ENCODE measurements at regions not wholly inside any gene's neighbourhood (a gene's known extent, or its start where the extent isn't known, plus 50 kb on each side); places are given as distances from the start of the nearest gene placed in this dataset.

DNA sequence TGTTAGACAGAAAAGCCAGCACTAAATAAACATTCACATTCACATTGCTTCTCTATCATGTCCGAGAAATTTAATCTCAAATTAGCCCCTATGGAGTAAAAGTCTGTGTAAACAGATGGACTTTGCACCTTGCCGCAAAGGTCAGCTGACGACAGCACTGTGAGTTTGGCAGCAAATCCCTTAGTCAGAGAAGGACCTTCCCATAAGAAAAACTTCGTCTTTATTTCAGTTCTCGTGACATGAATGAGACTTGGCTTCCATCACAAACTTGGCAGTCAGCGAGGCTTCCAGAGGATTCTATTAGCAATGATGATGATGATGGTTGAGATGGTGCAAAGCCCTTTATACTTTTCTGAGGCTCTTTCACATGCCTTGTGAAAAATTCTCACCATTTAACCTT is 133.7 kb upstream of the IFNGR1 start:
- DNase-seq: no peak

DNA sequence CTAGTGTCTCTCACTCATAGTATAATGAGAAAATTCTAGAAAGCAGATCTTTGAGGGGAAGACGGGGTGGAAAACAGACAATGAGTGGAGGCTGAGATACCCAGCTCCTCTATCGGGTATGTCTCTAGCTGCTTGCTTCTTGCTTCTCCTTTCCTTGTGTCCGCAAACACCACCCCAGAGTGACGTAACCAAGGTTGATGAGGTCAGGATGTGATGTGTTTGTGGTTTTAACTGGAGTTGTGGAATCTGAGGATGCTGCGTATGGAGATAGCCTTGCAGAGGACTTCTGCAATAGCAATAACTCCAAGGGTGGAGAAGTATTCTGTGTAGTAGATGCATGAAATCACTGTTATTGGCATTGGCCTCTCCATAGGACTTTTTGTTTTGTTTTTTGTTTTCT is 132.7 kb upstream of the IFNGR1 start:
- DNase-seq: no peak

DNA sequence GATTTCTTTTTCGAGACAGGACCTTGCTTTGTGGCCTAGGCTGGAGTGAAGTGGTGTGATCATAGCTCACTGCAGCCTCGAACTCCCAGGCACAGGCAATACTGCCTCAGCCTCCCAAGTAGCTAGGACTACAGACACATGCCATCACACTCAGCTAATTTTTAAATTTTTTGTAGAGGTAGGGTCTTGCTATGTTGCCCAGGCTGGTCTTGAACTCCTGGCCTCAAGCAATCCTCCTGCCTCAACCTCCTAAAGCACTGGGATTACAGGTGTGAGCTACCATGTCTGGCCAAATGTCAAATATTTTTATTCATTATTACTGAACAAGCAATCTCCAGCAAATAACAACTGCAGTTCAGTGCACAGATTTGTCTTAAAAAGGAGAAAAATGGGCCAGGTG is 131.7 kb upstream of the IFNGR1 start:
- no peak for DNase-seq

DNA sequence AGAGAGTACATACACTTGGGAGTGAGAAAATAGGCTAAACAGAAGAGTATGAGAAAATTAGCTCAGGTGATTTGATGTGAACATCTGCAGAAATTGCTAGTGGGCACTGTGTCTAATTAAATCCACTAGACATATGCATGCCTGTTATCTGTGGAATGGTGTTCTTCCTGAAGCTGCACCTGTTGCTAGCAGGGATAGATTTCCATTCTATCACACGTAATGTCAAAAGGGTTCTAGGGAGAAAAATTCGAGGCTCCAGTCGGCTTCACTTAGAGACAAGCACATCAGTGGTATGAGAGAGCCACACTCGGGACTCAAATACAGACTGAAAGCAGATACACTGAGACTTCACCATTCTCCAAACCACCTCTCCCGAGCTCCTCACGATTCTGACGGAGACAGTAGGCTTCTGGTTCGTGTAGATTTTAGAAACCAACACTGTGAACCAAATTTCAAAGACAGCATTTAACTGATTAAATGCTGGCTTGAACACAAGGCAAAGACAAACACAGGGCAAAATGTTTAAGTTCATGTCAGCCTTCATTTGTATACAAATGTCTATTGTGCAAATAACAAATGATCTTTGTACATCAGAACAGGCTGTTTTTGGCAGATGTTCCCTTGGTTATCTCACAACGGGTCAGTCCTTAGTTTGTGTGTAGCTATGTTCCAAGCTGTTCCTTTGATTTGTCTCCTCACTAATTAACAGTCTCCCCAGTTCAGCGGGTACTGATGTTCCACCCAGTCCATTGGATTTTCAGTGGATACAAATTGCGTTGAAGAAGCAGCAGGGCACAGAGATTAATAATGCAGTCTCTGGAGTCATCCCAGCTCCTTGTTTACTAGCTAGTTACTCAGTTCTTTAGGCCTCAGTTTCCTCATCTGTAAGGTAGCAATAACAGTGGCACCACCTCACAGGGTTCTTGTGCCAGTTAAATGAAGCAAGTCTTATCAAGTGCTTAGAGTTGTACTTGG is 131.0 kb upstream of the IFNGR1 start:
- no peak for DNase-seq

DNA sequence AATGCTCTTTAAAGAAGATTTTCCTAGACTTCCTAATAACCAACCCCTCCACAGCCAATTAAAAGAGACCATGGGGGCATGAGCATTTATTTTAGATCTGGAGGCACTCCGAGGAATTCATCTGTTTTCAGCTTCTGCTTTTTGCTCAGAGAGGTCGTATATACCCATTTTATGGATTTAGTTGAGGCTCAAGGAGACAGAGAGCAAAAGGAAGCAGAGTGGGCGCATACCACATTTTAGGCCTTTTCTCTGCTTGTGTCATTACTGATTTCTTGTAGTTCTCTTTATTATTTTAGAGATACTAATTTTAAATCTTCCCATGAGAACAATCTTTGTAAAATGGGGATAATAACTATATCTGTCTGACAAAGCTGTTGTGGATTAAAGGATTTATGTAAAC is 129.6 kb upstream of the IFNGR1 start:
- DNase-seq: no peak

DNA sequence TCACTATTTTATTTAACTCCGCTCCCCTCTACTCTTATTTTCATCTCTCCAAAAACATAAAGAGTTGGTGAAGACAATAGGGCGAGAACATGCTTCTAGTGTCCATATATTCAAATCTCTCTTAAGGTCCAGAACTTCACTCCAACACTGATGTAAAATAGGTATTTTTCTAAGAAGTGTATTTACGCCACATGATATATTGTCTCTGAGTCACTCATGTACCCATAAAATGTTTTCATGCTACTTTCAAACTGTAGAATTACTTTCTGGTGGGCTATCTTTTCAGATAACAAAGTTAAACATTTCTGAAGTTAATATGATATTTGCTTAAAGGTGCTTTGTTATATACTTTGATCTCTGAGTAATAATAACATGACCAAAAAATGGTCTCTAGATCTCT is 124.1 kb upstream of the IFNGR1 start:
- no peak for DNase-seq

DNA sequence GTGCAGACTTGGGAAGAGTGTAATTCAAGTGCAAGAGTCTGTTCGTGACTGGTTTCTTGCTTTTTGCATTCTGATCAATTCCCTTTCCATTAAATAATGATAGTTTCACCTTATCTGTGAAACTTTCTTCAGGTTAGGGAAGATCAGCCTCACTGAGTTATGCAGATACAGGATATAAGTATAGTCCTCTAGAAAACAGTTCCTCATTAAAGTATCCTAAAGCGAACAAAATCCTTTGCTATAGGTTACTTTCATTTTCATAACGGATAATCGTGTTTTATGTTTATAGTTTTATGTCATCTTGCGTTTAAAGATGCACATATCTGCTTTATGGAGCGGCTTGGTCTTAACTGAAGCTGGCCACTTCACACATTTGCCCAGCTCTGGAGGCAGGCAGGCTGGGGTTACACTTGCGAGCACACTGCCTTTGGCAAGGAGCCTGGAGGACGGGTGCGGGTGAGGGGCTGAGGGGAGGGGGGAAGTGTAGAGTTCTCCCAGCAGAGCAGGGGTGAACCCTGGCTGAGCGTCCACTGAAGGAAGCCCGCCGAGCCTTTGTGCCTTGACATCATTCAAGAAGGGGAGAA is 123.5 kb upstream of the IFNGR1 start:
- no peak for DNase-seq

DNA sequence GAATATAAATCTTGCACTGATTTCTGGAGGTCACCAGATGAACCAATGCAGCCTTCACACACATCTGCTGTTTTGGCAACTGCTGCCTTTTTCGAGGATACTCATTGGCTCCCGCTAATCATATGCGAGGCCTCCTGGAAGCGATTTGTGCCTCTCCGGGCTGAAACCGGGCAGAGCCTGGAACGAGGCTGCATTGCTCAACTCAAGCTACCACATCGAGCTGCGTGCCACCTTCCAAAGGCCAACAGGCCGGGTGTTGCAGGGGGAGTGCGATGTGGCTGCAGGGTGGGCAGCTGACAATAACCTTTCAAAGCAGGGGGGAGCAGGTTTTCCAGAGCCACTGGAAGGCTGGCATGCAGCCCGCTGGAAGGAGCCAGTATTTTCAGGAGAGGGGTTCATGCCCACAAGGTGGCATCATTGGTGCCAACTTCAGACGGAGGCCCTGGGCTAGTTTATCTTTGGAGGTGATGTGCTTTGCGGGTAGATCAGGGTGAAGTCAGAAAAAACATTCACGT is 122.6 kb upstream of the IFNGR1 start:
- peak; percentile 78 for DNase-seq

DNA sequence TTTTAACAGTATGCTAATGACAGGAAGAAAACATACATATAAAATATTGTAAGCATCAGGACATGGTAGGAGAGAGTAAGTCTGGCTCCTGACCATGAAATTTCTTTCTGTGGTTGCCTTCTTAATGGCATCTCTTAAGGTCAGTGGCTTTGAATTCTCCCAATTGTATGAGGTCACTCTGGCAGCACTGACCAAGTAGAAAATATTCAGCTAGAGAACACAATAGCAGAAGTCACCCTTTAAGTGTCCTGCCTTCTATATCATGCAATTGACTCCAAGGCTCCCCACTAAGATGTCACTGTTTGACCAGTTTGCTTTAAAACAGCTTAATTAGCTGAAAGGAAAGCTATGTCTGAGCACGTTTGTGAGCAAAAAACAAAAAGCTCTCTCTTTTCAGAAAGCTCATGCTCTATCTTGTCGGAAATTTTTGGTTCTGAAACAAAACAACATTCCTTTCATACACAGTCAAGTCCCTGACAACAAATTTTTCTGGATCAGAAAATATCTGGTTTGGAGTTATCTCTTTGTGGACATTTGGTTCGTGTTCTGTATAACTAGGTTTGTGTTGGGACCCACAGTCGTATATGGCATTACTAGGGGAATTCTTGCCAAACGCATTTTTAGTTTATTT is 120.9 kb upstream of the IFNGR1 start:
- DNase-seq: no peak

DNA sequence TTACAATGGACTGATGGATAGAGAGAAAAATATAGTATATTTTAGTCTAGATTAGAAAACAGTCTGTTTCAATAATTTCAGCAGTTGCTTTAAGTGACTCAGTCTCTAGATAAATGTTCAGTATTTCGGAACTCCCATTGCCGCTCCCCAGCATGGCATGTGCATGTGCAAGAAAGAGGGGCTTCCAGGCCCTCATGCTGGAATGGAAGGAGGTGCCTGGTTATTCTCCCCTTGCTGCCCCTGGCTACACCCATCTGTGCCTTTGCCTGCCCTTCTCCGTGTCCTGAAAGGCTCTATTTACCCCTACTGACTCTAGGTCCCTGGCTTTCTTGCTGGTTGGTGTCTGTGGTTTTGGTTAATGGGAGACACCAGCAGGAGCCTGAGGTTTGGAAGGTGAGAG is 115.7 kb upstream of the IFNGR1 start:
- DNase-seq: no peak

DNA sequence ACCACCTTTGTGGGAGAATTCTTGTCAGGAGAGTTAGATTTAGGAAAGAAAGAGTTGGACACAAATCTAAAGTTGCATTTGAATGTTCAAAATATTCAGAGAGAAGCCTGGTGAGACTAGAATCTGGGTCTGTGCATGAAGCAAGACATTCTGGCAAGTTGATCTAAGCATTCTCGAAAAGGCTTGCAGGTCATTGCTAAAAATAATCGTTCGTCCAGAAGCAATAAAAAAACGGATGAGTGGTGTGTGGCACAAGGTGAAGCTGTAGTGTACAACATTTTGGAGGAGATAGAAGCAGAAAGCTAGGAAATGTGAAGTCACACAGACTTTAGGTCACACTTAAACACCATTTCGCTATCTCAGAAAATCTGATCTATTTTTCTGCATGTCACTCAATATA is 114.9 kb upstream of the IFNGR1 start:
- DNase-seq: no peak

DNA sequence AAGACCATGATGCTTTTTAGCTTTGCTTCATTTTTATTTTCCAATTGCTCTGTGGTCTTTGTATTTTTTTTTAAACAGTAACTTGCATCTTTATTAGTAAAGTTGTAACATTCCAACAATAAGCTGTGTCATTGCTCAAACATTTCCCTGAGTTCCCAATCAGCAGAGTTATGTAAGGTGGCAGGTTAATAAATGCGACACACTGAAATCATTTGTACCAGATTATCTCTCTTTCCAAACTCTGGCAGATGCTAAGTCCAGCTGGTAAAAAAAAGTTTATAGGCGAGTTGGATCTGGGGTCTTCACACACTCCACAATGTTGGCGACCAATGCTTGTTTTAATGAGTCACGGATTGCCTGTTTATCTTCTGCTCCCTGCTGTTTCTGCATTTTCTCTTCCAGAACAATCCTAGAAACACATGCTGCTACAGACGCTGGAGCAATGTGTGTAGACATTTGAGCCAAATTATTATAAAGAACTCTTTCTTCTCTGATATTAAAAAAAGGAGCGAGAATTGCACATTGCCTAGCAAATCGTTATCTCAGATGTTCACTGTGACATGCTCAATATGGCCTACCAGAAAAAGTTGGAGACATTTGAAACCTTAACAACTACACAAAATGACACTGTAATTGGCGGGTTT is 113.6 kb upstream of the IFNGR1 start:
- no peak for DNase-seq

DNA sequence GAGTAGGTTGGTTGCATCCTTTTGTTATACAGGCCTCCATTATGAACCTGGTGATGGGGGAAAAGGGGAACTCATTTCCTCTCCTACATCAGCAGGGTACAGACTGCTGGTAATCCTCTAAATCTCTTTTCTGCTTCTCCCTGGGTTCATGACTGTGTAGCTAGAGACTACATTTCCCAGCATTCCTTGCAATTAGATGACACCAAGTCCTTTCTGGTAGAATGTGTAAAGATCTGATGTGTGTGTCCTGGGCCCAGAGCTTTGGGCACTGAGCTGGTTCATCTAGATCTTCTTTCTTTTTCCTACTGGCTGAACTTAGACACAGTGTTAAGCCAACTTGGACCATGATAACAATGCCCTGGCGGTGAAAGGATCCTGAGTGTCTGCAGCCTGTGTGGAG is 104.7 kb upstream of the IFNGR1 start:
- DNase-seq: no peak

DNA sequence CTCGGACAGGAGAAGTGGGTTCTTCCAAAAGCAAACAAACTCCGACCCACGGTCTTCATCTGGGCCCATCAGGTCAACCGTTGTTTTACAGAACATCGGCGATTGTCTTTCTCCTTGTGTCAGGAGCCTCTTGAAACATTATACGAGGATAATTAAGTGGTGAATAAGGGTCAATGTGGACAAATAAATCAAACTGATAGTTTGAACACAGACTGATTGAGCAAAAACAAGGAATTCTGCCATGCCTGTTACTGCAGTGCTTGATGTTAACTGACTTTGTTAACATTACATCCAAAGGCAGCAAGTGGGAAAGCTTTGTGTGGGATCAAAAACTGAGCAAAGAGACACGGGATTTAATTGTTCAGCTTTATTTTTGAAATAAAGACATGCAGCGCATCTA is 101.1 kb upstream of the IFNGR1 start:
- DNase-seq: no peak

DNA sequence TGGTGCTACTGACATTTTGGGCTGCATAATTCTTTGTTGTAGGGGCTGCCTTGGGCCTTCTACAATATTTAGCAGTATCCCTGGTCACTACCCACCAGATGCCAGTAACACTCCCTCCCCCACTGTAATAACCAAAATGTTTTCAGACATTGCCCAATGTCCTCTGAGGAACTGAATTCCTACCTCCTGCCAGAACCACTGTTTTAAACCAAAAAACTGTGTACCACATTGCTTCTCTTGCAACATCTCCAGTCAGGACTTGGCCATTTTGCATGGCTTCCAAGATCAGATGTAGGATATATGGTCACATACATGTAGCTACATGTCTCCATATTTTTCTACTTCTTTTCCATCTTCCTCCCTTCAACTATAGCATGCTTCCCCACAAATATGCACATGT is 97.4 kb upstream of the IFNGR1 start:
- DNase-seq: no peak

DNA sequence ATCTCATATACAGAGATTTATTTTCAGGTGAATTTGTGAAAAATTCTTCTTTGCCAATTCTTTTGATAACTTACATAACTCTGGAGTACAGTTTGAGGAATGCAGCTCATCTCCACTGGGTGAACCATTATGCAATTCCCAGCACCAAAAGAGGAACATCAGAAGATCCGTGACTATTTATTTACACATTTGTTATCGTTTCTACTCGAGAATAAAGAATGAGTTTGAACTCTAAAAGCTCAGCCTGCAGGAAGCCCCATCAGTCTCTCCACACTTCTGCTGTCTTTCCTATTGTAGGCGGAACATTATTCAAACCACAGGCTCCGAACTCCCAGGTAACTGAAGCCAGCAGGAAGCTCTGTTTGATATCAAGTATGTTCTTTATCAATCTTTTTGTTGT is 95.9 kb upstream of the IFNGR1 start:
- DNase-seq: no peak

DNA sequence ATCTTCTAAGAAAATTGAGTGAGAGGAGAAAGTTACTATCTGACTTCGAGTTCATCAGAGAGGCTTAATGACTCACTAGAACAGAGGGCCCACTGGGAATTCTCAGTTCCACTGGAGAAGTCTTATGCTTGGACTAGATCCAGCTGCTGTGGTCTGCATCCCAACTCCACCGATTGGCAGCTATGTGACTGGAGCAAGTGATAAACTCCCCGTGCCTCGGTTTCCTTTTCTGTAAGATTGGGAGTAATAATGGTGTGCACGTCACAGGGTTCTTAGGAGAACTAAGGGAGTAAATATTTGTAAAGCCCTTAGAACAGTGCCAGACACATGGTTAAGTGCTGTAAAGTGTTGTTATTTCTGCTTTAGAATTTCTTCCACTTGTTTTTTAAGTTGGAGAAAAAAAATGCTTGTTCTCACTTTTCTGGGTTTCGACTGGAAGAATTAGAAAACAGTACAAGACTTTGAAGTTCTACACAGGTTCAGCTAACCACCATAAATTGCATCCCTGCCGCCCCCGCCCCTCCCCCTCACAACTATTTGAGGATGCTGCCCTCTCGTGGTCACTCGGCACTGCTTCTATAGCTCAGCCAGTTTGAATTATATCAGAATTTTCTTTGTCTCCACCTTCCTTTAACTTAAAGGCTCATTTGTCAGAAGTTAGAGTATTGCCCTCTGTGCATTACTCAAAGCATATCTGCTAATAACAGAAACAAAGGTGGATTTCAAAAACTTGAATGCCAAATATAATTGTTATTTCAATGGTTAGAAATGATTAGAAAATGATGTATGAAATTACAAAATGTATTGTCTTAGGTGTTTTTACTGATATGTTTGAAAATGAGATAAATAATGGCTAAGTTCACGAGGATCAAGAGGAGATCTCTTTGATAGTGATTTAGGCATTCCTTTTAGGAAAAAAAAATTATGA is 95.0 kb upstream of the IFNGR1 start:
- DNase-seq: peak; percentile 64

DNA sequence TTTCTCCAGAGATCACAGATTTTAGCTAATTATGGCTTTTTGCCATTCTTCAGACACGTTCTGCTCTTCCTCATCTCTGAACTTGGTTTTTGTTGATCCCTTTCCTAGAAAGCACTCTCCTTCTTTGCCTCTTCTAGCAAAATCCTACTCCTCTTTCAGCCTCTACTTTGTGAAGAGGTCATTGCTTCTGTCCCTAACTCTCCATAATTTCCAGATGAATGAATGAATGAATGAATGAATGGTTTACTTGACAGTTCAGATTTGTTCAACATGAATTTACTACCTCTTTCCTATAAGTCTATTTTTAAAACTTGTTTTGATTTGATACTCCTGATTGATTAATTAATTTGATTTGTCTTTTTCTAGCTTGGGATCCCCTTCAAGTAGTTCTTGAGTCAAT is 94.0 kb upstream of the IFNGR1 start:
- DNase-seq: no peak

DNA sequence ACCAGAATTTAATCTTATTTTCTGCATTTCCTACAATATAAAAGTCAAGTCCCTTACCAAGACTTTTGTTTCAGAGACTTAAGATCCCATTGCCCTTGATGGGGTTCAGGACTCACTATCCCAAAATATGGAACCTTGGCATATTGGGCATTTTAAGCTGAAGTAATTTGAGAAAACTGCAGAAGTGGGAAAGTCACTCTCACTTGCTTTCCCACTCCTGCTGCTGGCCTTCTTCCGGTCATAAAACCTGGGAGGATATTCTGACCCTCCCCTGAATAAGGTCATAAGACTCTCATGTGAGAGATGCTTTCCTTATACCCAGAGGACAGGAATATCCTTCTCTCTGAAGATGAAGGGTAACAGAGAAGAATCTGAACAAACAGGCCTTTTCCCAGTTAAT is 92.8 kb upstream of the IFNGR1 start:
- DNase-seq: no peak

DNA sequence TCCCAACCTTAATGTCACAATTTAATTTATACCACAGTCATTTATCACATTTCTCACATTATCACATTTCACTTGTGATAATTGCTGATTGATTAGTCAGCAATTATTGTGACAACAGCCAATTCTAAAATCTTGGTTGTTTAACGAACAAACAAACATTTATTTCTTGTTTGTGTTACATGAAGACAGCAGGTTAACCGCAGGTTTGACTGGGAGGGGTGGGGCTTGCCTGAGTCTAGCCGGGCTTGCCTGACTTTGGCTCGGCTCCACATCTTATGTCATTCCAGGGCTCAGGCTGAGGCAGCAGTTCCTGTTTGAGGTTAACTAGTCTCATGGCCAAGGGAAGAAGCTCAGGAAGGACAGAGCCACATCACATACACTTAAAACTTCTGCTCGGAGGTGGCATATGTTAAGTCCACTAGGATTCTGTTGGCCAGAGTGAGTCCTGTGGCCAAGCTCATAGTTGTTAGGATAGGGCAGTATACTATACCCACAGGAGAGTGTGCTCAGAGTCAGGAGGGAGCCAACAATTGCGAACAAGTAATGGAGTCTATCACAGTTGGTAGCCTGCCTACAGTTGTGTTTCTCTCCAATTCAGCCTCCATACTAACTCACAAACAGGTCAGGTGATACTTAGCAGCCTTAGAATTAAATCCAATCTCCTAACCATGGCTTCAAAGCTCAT is 90.0 kb upstream of the IFNGR1 start:
- peak; percentile 23 for DNase-seq

DNA sequence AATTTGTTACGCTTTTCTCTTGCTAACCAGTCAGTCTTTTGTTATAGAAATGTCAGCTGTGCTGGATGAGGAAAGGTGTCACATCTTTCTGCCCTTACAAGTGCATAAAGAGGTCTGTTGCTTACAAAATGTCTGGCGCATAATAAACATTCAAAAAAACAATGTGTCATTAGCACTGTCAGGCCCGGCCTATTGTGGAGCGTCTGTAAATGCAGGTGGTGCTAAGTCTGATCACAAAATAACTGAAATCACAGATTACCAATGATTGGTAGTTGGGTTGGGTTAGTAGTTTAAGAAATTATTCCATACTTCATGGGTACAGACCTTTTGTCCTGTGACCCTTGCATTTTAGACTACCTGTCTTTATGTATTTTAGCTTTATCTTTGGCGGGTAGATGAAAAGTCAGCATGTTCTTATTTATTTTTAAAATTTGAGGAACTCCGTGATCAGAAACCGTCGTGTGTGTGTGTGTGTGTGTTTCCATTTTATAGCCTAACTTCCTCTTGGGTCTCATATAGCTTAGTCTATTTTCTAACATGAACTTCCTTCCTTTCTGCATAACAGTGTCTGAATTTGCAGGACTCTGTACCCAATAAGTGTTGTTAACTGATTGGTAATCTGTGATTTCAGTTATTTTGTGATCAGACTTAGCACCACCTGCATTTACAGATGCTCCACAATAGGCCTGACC is 88.1 kb upstream of the IFNGR1 start:
- no peak for DNase-seq

Data from CD4-positive, alpha-beta T cell treated with Interleukin-4 for 4 hours (primary cell).